A673 (cell line): ENCODE measurements at regions not wholly inside any gene's neighbourhood (a gene's known extent, or its start where the extent isn't known, plus 50 kb on each side); places are given as distances from the start of the nearest gene placed in this dataset.

Experiments
- BruUV-seq: library from RNA; stranded (reverse); fragments of 400-500 nt; replicated peaks from 2 replicates; lab custom pipeline; 2021; lab: Mats Ljungman, UMichigan
- CTCF ChIA-PET: fragments of 300-600 bp; sonication (Branson Sonifier 250); formaldehyde crosslinking; loops from one replicate; lab custom pipeline; 2022; ENCODE audit warnings: antibody characterized with exemption; lab: Charles Lee
- POLR2A ChIA-PET: fragments of 300-600 bp; sonication (Branson Sonifier 250); formaldehyde crosslinking; loops from one replicate; lab custom pipeline; 2022; ENCODE audit warnings: antibody characterized with exemption; ENCODE audit not compliant: low non-redundant PET; lab: Charles Lee
- DNase-seq: peaks from one replicate; pipeline ENCODE4 v3.0.0-alpha.2; 2015; ENCODE audit warnings: low spot score
- H3K27ac ChIP-seq: fragments of 200-600 bp; sonication (generic); 2 replicates; pipeline ENCODE4 v1.5.1; 2016; ENCODE audit warnings: mixed run types, low read depth, mild to moderate bottlenecking, mixed read lengths, antibody characterized with exemption, low read length; ENCODE audit not compliant: poor library complexity, severe bottlenecking
- H3K27me3 ChIP-seq: fragments of 200-600 bp; sonication (generic); replicated peaks from 2 replicates; pipeline ENCODE4 v1.6.1; 2017; ENCODE audit warnings: mixed run types, low read depth, mild to moderate bottlenecking, mixed read lengths, antibody characterized with exemption, low read length; ENCODE audit not compliant: insufficient read depth, poor library complexity
- H3K36me3 ChIP-seq: fragments of 200-600 bp; sonication (generic); 2 replicates; pipeline ENCODE4 v1.6.1; 2016; ENCODE audit warnings: mixed run types, mild to moderate bottlenecking, mixed read lengths, antibody characterized with exemption, low read length; ENCODE audit not compliant: insufficient read depth, poor library complexity, severe bottlenecking
- H3K4me1 ChIP-seq: fragments of 200-600 bp; sonication (generic); 2 replicates; pipeline ENCODE4 v1.6.1; 2017; ENCODE audit warnings: mixed run types, mild to moderate bottlenecking, mixed read lengths, antibody characterized with exemption, low read length; ENCODE audit not compliant: insufficient read depth, poor library complexity, severe bottlenecking
- H3K4me3 ChIP-seq: fragments of 200-600 bp; sonication (generic); 2 replicates; pipeline ENCODE4 v1.5.1; 2016; ENCODE audit warnings: low read depth, mixed run types, mild to moderate bottlenecking, mixed read lengths, low read length; ENCODE audit not compliant: poor library complexity, severe bottlenecking
- H3K9me3 ChIP-seq: fragments of 200-600 bp; sonication (generic); 2 replicates; pipeline ENCODE4 v1.6.1; 2016; ENCODE audit warnings: mixed run types, low read depth, mild to moderate bottlenecking, mixed read lengths, antibody characterized with exemption, low read length; ENCODE audit not compliant: poor library complexity, severe bottlenecking
- CTCF ChIP-seq: fragments of 300-800, 200-600 bp; sonication (generic); conservative IDR thresholded peaks from 2 replicates; pipeline ENCODE4 v1.5.1; 2017; ENCODE audit warnings: low read depth, mild to moderate bottlenecking, antibody characterized with exemption, low read length, moderate library complexity, mixed read lengths
- EZH2 ChIP-seq: fragments of 200-600 bp; sonication (generic); IDR thresholded peaks from 2 replicates; pipeline ENCODE4 v1.6.1; 2017; ENCODE audit warnings: borderline replicate concordance, low read depth, mild to moderate bottlenecking, mixed read lengths, antibody characterized with exemption, low read length; ENCODE audit not compliant: poor library complexity, severe bottlenecking
- intact Hi-C: fragments of 100-400 bp; cut with micrococcal nuclease; formaldehyde crosslinking; loops from one replicate; pipeline ENCODE4 v1.10.0; 2022; ENCODE audit not compliant: unreplicated experiment

DNA sequence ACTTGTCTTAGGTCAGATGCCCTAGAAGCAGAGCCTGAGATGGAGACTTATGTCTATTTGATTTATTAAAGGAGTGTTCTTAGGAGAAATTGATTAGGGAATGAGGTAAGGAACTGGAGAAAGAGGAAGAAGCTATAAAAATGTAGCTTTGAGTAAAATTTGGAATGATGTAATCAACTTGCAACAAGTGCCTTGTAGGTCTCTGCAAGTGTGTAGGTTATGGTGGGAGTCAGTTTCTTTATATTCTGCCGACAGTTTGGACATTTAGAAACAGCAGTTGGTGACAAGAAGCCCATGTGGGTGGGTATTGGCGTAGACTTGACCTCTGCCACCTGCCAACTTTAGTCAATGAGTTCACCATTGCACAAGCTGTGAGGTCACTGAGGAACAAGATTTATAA is 986.5 kb downstream of the CDH18 start:
- intact Hi-C loops, result no loop called here
- H3K27ac ChIP-seq, result no peak overlapping the region
- H3K4me3 ChIP-seq, result no peak overlapping the region
- H3K9me3 ChIP-seq, result no peaks in the 10 kb centered on the region
- DNase-seq, result no peak
- BruUV-seq, result no TSS peak
- TF ChIP-seq EZH2, result no peak
- TF ChIP-seq CTCF, result no peak
- H3K4me1 ChIP-seq, result no peaks in the 10 kb centered on the region
- POLR2A ChIA-PET, result no interaction called here
- CTCF ChIA-PET, result no interaction called here
- H3K27me3 ChIP-seq, result no peaks in the 10 kb centered on the region
- no peaks in the 10 kb centered on the region for H3K36me3 ChIP-seq

DNA sequence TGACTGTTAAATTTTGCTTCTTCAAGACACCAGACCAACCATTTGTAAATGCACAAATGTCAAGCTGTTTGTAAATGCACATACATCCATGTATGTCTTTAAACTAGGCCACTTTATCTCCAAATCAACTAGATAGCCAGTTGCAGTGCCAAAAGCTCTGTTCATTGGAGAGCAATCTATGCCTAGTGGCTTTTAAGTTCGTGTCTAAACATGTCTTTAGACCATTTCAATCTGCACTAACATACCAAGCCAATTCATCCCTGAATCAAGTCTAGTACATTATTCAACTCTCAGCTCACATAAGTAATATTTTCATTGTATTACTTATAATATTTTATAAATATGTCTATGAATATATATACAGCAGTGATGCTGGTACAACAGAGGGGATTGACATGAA is 985.9 kb downstream of the CDH18 start:
- CTCF ChIA-PET, result no interaction called here
- BruUV-seq, result no TSS peak

DNA sequence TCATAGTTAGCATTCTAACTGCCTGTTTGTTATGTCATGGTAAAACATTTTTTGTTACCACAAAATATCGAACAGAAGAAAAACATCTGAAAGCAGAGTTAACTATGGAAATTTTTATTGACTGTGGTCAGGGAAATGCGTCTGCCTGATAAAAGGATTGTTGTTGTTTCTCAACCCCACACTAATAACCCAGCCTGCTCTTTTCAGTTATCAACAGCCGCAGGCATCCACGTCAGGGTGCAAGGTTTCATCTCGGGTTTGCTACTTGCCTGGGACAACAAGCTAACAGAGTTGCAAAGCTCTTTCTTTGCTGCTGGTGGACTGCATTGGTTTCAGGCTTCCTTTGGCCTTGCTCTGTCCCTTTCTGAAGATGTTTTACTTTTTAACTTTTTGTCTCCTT is 969.2 kb downstream of the CDH18 start:
- no peaks in the 10 kb centered on the region for H3K9me3 ChIP-seq
- H3K36me3 ChIP-seq, result no peaks in the 10 kb centered on the region
- intact Hi-C loops, result no loop called here
- BruUV-seq, result no TSS peak
- no peaks in the 10 kb centered on the region for H3K4me1 ChIP-seq
- CTCF ChIA-PET, result no interaction called here
- no peak for TF ChIP-seq EZH2
- no peak for TF ChIP-seq CTCF
- H3K27ac ChIP-seq, result no peak overlapping the region
- no peaks in the 10 kb centered on the region for H3K27me3 ChIP-seq
- no peak overlapping the region for H3K4me3 ChIP-seq
- POLR2A ChIA-PET, result no interaction called here
- DNase-seq, result no peak

More for the DNA sequence above, 985.9 kb downstream of the CDH18 start:
- no peaks in the 10 kb centered on the region for H3K36me3 ChIP-seq
- no peaks in the 10 kb centered on the region for H3K27me3 ChIP-seq
- intact Hi-C loops, result no loop called here
- DNase-seq, result no peak
- no peaks in the 10 kb centered on the region for H3K9me3 ChIP-seq
- POLR2A ChIA-PET, result no interaction called here
- H3K4me1 ChIP-seq, result no peaks in the 10 kb centered on the region
- H3K4me3 ChIP-seq, result no peak overlapping the region
- TF ChIP-seq EZH2 (no peak), CTCF (no peak)
- H3K27ac ChIP-seq, result no peak overlapping the region
